Smooth muscle cell (in vitro differentiated cells): ENCODE measurements at regions not wholly inside any gene's neighbourhood (a gene's known extent, or its start where the extent isn't known, plus 50 kb on each side); places are given as distances from the start of the nearest gene placed in this dataset.

Source experiments
- DNase-seq: peaks from one replicate; lab custom pipeline; 2025; ENCODE audit not compliant: unreplicated experiment; lab: John Stamatoyannopoulos, UW
- H2AFZ ChIP-seq: fragments of 200-600 bp; sonication (generic); 2 replicates; pipeline ENCODE4 v1.6.0; 2016; ENCODE audit warnings: antibody characterized with exemption, low read depth, mild to moderate bottlenecking
- H3F3A ChIP-seq: fragments of 200-600 bp; sonication (generic); 2 replicates; pipeline ENCODE4 v1.6.0; 2017; ENCODE audit warnings: antibody characterized with exemption, low read depth
- H3K27ac ChIP-seq: fragments of 200-600 bp; sonication (generic); 2 replicates; pipeline ENCODE4 v1.5.1; 2016; ENCODE audit warnings: low read depth, mild to moderate bottlenecking
- H3K27me3 ChIP-seq: fragments of 200-600 bp; sonication (generic); 2 replicates; pipeline ENCODE4 v1.6.1; 2016; ENCODE audit warnings: low read depth, mild to moderate bottlenecking
- H3K36me3 ChIP-seq: fragments of 200-600 bp; sonication (generic); 2 replicates; pipeline ENCODE4 v1.5.1; 2016; ENCODE audit warnings: low read depth
- H3K4me1 ChIP-seq: fragments of 200-600 bp; sonication (generic); 2 replicates; pipeline ENCODE4 v1.5.1; 2016; ENCODE audit warnings: low read depth
- H3K4me2 ChIP-seq: fragments of 200-600 bp; sonication (generic); 2 replicates; pipeline ENCODE4 v1.6.0; 2016; ENCODE audit warnings: mild to moderate bottlenecking
- H3K4me3 ChIP-seq: fragments of 200-600 bp; sonication (generic); 2 replicates; pipeline ENCODE4 v1.5.1; 2016; ENCODE audit warnings: mild to moderate bottlenecking
- H3K79me2 ChIP-seq: fragments of 200-600 bp; sonication (generic); 2 replicates; pipeline ENCODE4 v1.6.0; 2016; ENCODE audit warnings: low read depth, mild to moderate bottlenecking
- H3K9ac ChIP-seq: fragments of 200-600 bp; sonication (generic); 2 replicates; pipeline ENCODE4 v1.6.0; 2016; ENCODE audit warnings: low read depth
- H3K9me3 ChIP-seq: fragments of 200-600 bp; sonication (generic); replicated peaks from 2 replicates; pipeline ENCODE4 v1.5.1; 2016; ENCODE audit warnings: low read depth
- H4K20me1 ChIP-seq: fragments of 200-600 bp; sonication (generic); 2 replicates; pipeline ENCODE4 v1.6.0; 2016; ENCODE audit warnings: low read depth
- WGBS: methylation state at CpG from one replicate; pipeline ENCODE4 v1.1.7; 2016; ENCODE audit warnings: low lambda C conversion rate; 5-methylcytosine and 5-hydroxymethylcytosine counted together
- TF ChIP-seq, protein P1 (sequence below): fragments of 200-600 bp; sonication (generic); IDR thresholded peaks from 2 replicates; pipeline ENCODE4 v1.5.1; 2017; ENCODE audit warnings: borderline replicate concordance, mild to moderate bottlenecking, antibody characterized with exemption; ENCODE audit not compliant: insufficient read depth, poor library complexity, severe bottlenecking

DNA sequence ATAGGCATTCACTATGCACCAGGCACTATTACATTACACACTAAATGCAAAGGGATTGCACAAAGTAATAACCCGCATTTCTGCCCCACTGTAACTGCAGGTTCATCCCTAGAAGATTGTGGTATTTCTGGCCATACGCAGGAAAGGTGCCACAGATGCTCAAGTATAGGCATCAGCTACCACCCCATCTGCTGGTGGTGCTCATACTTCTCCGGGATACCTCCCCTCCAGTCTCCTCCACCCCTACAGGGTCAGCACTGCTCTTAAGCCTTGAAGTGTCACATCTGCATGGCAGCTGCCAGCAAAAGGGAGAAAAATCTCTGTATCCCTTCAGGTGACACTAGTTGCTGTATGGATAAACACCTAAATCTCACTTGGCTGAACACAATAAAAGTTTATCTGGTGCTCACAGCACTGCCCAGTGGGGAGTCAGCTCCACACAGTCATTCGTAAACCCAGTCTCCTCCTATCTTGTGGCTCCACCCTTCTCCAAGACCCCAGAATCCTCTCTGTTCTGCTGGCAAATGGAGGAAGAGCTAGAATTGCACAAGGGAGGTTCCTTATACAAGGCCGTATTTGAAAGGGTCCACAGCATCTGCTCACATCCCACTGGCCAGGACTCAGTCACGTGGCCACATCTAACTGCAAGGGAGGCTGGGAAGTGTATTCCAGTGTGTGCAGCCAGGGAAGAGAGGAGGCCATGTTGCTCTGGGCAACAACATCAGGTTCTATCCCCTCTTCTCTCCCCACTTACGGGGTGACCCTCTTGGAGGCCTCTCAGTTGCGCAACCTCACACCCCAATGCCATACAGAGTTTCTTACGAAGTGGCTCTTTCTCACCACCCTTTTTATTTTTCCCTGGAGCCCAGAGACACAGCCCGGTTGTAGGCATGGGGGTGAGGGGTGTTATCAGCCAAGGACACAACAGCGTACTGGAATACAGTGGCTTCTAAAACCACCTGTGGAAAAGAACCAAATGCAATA, 114.7 kb downstream of the BUD13 start:
- Histone ChIP-seq H3K27ac (no peak overlapping the region), H3K9ac (no peak overlapping the region), H3K36me3 (no peaks in the 10 kb centered on the region), H4K20me1 (no peaks in the 10 kb centered on the region), H3K9me3 (no peaks in the 10 kb centered on the region), H2AFZ (no peak overlapping the region), H3K4me2 (no peak overlapping the region), H3K4me1 (no peaks in the 10 kb centered on the region), H3K4me3 (no peak overlapping the region), H3K79me2 (no peaks in the 10 kb centered on the region), H3K27me3 (peaks cover 6% of the 10 kb centered on the region), H3F3A (no peaks in the 10 kb centered on the region)
- TF ChIP-seq, protein P1, sequence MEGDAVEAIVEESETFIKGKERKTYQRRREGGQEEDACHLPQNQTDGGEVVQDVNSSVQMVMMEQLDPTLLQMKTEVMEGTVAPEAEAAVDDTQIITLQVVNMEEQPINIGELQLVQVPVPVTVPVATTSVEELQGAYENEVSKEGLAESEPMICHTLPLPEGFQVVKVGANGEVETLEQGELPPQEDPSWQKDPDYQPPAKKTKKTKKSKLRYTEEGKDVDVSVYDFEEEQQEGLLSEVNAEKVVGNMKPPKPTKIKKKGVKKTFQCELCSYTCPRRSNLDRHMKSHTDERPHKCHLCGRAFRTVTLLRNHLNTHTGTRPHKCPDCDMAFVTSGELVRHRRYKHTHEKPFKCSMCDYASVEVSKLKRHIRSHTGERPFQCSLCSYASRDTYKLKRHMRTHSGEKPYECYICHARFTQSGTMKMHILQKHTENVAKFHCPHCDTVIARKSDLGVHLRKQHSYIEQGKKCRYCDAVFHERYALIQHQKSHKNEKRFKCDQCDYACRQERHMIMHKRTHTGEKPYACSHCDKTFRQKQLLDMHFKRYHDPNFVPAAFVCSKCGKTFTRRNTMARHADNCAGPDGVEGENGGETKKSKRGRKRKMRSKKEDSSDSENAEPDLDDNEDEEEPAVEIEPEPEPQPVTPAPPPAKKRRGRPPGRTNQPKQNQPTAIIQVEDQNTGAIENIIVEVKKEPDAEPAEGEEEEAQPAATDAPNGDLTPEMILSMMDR = no peak
- 86% methylated on average over 11 of the region's 11 CpGs for WGBS
- no peak for DNase-seq

DNA sequence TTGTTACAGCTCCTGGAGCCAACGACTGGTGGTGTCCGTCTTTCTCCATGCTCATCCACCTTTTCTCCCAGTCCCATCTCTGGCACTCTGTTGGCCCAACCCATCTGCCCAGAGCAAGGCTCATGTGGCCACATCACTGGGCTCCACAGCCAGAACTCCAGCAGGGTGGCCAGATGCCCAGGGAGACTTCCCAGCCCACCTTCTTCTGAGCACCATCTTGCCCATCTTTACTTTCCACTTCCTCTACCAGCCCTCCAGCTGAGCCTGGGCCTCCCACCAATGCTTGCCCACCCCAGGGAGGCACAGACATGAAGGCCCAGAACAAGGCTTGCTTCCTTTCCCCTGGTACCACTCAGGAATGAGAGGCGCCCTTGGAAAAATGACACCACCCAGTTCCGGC, 116.8 kb downstream of the BUD13 start:
- no peaks in the 10 kb centered on the region for H3K27me3 ChIP-seq
- no peak overlapping the region for H2AFZ ChIP-seq
- 97% methylated on average over 4 of the region's 4 CpGs for WGBS
- H3K9ac ChIP-seq = no peak overlapping the region
- H3K79me2 ChIP-seq = no peaks in the 10 kb centered on the region
- no peaks in the 10 kb centered on the region for H3F3A ChIP-seq
- no peak overlapping the region for H3K4me3 ChIP-seq
- H3K4me1 ChIP-seq = no peaks in the 10 kb centered on the region
- no peaks in the 10 kb centered on the region for H4K20me1 ChIP-seq
- H3K4me2 ChIP-seq = no peak overlapping the region
- DNase-seq = no peak
- H3K27ac ChIP-seq = no peak overlapping the region
- TF ChIP-seq, protein P1 = no peak
- no peaks in the 10 kb centered on the region for H3K36me3 ChIP-seq
- H3K9me3 ChIP-seq = no peaks in the 10 kb centered on the region

- Histone ChIP-seq H3K27me3 (peaks cover 5% of the 10 kb centered on the region), H3K9me3 (no peaks in the 10 kb centered on the region), H3K4me1 (no peaks in the 10 kb centered on the region), H3K9ac (no peak overlapping the region), H2AFZ (no peak overlapping the region), H3K27ac (no peak overlapping the region), H3K79me2 (no peaks in the 10 kb centered on the region), H3K36me3 (no peaks in the 10 kb centered on the region), H3F3A (no peaks in the 10 kb centered on the region), H3K4me2 (no peak overlapping the region), H4K20me1 (no peaks in the 10 kb centered on the region), H3K4me3 (no peak overlapping the region)
- no peak for DNase-seq
- TF ChIP-seq, protein P1 = no peak
- WGBS = 93% methylated on average over 1 of the region's 1 CpG
These were observed 118.3 kb downstream of the BUD13 start for GRCh38 chr11:116654526-116654925.

GRCh38 chr11:116653206-116653605, 119.6 kb downstream of the BUD13 start:
- Histone ChIP-seq H3K36me3 (no peaks in the 10 kb centered on the region), H3F3A (no peaks in the 10 kb centered on the region), H3K4me1 (no peaks in the 10 kb centered on the region), H3K4me2 (no peak overlapping the region), H4K20me1 (no peaks in the 10 kb centered on the region), H3K79me2 (no peaks in the 10 kb centered on the region), H3K4me3 (no peak overlapping the region), H2AFZ (no peak overlapping the region), H3K27ac (no peak overlapping the region), H3K27me3 (peaks cover 5% of the 10 kb centered on the region), H3K9ac (no peak overlapping the region), H3K9me3 (no peaks in the 10 kb centered on the region)
- no peak for DNase-seq
- 85% methylated on average over 9 of the region's 9 CpGs for WGBS
- TF ChIP-seq, protein P1 = no peak
